Gastroesophageal sphincter (tissue), 4 donors: ENCODE measurements at regions not wholly inside any gene's neighbourhood (a gene's known extent, or its start where the extent isn't known, plus 50 kb on each side); places are given as distances from the start of the nearest gene placed in this dataset.
A peak's percentile ranks its signal among the peaks of the same experiment; 100 is the strongest.

ENCODE experiments used
- ATAC-seq: fragments of 150-250 bp; one replicate; pipeline ENCODE4 v1.9.1; 2016; ENCODE audit warnings: mild to moderate bottlenecking, moderate library complexity
- H3K27ac ChIP-seq, 4 donors: fragments of 200-600 bp; sonication (generic) in 3 of 4; 1 replicate in 3 of 4; 2 replicates in 1 of 4; pipeline ENCODE4 v1.5.1; 2016 to 2019
- H3K27me3 ChIP-seq: fragments of 200-600 bp; sonication (generic); one replicate; pipeline ENCODE4 v1.5.1; 2019
- H3K36me3 ChIP-seq, 2 donors: fragments of 200-600 bp; sonication (generic); one replicate each; pipeline ENCODE4 v1.5.1; 2019; ENCODE audit warnings: control low read depth in 1 of 2
- H3K4me1 ChIP-seq, 3 donors: fragments of 200-600 bp; sonication (generic); 1 replicate in 2 of 3; 2 replicates in 1 of 3; pipeline ENCODE4 v1.5.1; 2016 to 2019; ENCODE audit warnings: control low read depth in 2 of 3
- H3K4me3 ChIP-seq, 2 donors: fragments of 200-600 bp; sonication (generic); one replicate each; pipeline ENCODE4 v1.5.1; 2019; ENCODE audit warnings: mild to moderate bottlenecking in 1 of 2, moderate library complexity in 1 of 2
- H3K9me3 ChIP-seq, 3 donors: fragments of 200-600 bp; sonication (generic); one replicate each; pipeline ENCODE4 v1.5.1; 2017 to 2019; ENCODE audit warnings: control low read depth in 2 of 3
- CTCF ChIP-seq, 4 experiments: fragments of 200-600 bp in 2 of 4; fragments of 450-650 bp in 2 of 4; sonication (generic) in 1 of 4; IDR thresholded peaks; one replicate each; pipeline ENCODE4 v1.5.1; 2017 to 2019; ENCODE audit warnings: antibody characterized with exemption in 4 of 4, mild to moderate bottlenecking in 2 of 4, moderate library complexity in 2 of 4
- EP300 ChIP-seq: sonication (generic); formaldehyde crosslinking; IDR thresholded peaks from one replicate; pipeline ENCODE4 v1.6.1; 2017; ENCODE audit warnings: antibody characterized with exemption, mild to moderate bottlenecking
- POLR2A ChIP-seq, 2 donors: fragments of 450-650 bp; IDR thresholded peaks; one replicate each; pipeline ENCODE4 v1.6.1; 2017; ENCODE audit warnings: antibody characterized with exemption in 2 of 2, mild to moderate bottlenecking in 2 of 2, moderate library complexity in 1 of 2
- POLR2AphosphoS5 ChIP-seq: sonication (generic); formaldehyde crosslinking; IDR thresholded peaks from one replicate; pipeline ENCODE4 v1.6.1; 2017; ENCODE audit warnings: antibody characterized with exemption
- WGBS, 2 donors: methylation state at CpG; one replicate each; pipeline ENCODE4 v1.1.5; 2018; ENCODE audit warnings: low coverage in 1 of 2; 5-methylcytosine and 5-hydroxymethylcytosine counted together

GRCh38 chr6:50921968-50922367 lies 103.3 kb downstream of the TFAP2B start:
- Histone ChIP-seq H3K9me3 (peaks cover 0 to 23% (median 0%) of the 10 kb centered on the region in 3 donors), H3K27ac (no peak overlapping the region), H3K36me3 (no peaks in the 10 kb centered on the region), H3K27me3 (no peaks in the 10 kb centered on the region), H3K4me1 (no peaks in the 10 kb centered on the region), H3K4me3 (no peak overlapping the region)
- TF ChIP-seq EP300: no peak
- no peak for TF ChIP-seq POLR2AphosphoS5
- no peak for TF ChIP-seq CTCF (IDR thresholded peaks at IDR 0.05)
- ATAC-seq: no peak
- WGBS, 2 donors: 78 to 100% methylated on average over 1 to 4 of the region's 4 CpGs

- Histone ChIP-seq H3K27ac (peak overlapping the region in 1 of 4 donors; percentile 17), H3K36me3 (no peaks in the 10 kb centered on the region), H3K4me1 (no peaks in the 10 kb centered on the region), H3K9me3 (peaks cover 0 to 23% (median 0%) of the 10 kb centered on the region in 3 donors), H3K27me3 (no peaks in the 10 kb centered on the region), H3K4me3 (no peak overlapping the region)
- 0 to 23% methylated on average over 1 of the region's 1 CpG for WGBS, 2 donors
- no peak for ATAC-seq
- TF ChIP-seq POLR2A (IDR thresholded peaks at IDR 0.05): no peak
- TF ChIP-seq EP300: no peak
- no peak for TF ChIP-seq POLR2AphosphoS5
- TF ChIP-seq CTCF (IDR thresholded peaks at IDR 0.05): no peak
Observed at GRCh38 chr6:50922579-50923525, 104.2 kb downstream of the TFAP2B start.

GRCh38 chr6:50924758-50925157 lies 106.1 kb downstream of the TFAP2B start:
- H3K9me3 ChIP-seq: peaks cover 0 to 23% (median 0%) of the 10 kb centered on the region in 3 donors
- WGBS, 2 donors: 18 to 73% methylated on average over 3 of the region's 3 CpGs
- no peaks in the 10 kb centered on the region for H3K27me3 ChIP-seq
- TF ChIP-seq CTCF (IDR thresholded peaks at IDR 0.05) (no peak), POLR2AphosphoS5 (no peak), EP300 (no peak), POLR2A (IDR thresholded peaks at IDR 0.05) (no peak)
- no peaks in the 10 kb centered on the region for H3K36me3 ChIP-seq
- H3K27ac ChIP-seq: no peak overlapping the region
- H3K4me3 ChIP-seq: no peak overlapping the region
- no peaks in the 10 kb centered on the region for H3K4me1 ChIP-seq
- ATAC-seq: no peak

GRCh38 chr6:50925548-50925947 lies 106.9 kb downstream of the TFAP2B start:
- no peak for TF ChIP-seq CTCF (IDR thresholded peaks at IDR 0.05)
- peaks cover 0 to 21% (median 0%) of the 10 kb centered on the region in 3 donors for H3K9me3 ChIP-seq
- H3K27me3 ChIP-seq: no peaks in the 10 kb centered on the region
- no peaks in the 10 kb centered on the region for H3K36me3 ChIP-seq
- no peak overlapping the region for H3K4me3 ChIP-seq
- H3K27ac ChIP-seq: no peak overlapping the region
- H3K4me1 ChIP-seq: no peaks in the 10 kb centered on the region
- ATAC-seq: no peak

- Histone ChIP-seq H3K4me1 (no peaks in the 10 kb centered on the region), H3K27ac (no peak overlapping the region), H3K9me3 (peaks cover 0 to 17% (median 0%) of the 10 kb centered on the region in 3 donors), H3K36me3 (no peaks in the 10 kb centered on the region), H3K27me3 (no peaks in the 10 kb centered on the region), H3K4me3 (no peak overlapping the region)
- WGBS, 2 donors: 25 to 28% methylated on average over 1 to 2 of the region's 2 CpGs
- TF ChIP-seq POLR2AphosphoS5 (no peak), CTCF (IDR thresholded peaks at IDR 0.05) (no peak), POLR2A (IDR thresholded peaks at IDR 0.05) (no peak), EP300 (no peak)
- ATAC-seq: no peak
Observed at GRCh38 chr6:50925981-50926380, 107.3 kb downstream of the TFAP2B start.
